ENCODE measurements at regions not wholly inside any gene's neighbourhood (a gene's known extent, or its start where the extent isn't known, plus 50 kb on each side); places are given as distances from the start of the nearest gene placed in this dataset.

DNA sequence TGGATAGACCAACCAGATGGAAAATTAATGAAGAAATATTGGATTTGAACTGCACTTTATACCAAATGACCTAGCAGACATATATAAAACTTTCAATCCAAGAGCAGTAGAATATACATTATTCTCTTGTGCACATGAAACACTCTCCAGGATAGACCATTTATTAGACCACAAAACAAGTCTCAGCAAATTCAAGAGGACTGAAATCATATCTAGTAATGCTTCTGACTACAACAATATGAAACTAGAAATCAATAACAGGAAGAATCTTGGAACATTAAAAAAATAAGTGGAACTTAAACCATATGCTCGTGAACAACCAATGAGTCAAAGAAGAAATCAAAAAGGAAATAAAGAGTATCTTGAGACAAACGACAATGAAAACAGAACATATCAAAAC is 150.0 kb upstream of the CD180 start:
- Histone ChIP-seq H3K9ac (ENCODE audit: low read depth in 1 of 2, low read length in 2 of 2) (no peak overlapping the region), H3K4me1 (ENCODE audit: control insufficient read depth in 4 of 4, insufficient read depth in 4 of 4, low read length in 3 of 4) (no peaks in the 10 kb centered on the region), H3K27ac (ENCODE audit: low read depth in 1 of 2, low read length in 2 of 2) (no peak overlapping the region), H3K36me3 (ENCODE audit: control insufficient read depth in 4 of 4, insufficient read depth in 3 of 4, low read depth in 1 of 4, low read length in 3 of 4) (no peaks in the 10 kb centered on the region), H3K9me3 (ENCODE audit: control insufficient read depth in 4 of 4, low read length in 3 of 4) (peaks cover 0 to 3% (median 0%) of the 10 kb centered on the region in 4 donors), H3K4me3 (ENCODE audit: low read depth in 1 of 3, low read length in 3 of 3) (no peak overlapping the region), H3K27me3 (ENCODE audit: control insufficient read depth in 4 of 4, insufficient read depth in 4 of 4, low read length in 3 of 4) (no peaks in the 10 kb centered on the region)
- no peak for DNase-seq (ENCODE audit: low spot score)
- TF ChIP-seq, protein P1, sequence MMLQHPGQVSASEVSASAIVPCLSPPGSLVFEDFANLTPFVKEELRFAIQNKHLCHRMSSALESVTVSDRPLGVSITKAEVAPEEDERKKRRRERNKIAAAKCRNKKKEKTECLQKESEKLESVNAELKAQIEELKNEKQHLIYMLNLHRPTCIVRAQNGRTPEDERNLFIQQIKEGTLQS (IDR thresholded peaks at IDR 0.05) = no peak
- 79% methylated on average over 2 of the region's 2 CpGs for WGBS

DNA sequence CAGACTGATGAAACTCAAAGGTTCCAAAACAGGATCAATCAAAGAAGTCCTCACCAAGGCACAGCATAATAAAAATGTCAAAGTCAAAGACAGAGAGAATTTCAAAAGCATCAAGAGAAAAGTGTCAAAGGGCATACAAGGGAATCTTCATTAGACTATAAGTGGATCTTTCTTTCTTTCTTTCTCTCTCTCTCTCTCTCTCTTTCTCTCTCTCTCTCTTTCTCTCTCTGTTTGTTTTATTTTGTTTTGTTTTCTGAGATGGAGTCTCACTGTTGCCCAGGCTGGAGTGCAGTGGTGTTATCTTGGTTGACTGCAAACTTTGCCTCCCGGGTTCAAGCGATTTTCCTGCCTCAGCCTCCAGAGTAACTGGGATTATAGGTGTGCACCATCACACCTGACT is 148.3 kb upstream of the CD180 start:
- Histone ChIP-seq H3K27ac (ENCODE audit: low read depth in 1 of 2, low read length in 2 of 2) (no peak overlapping the region), H3K27me3 (ENCODE audit: control insufficient read depth in 4 of 4, insufficient read depth in 4 of 4, low read length in 3 of 4) (no peaks in the 10 kb centered on the region), H3K9ac (ENCODE audit: low read depth in 1 of 2, low read length in 2 of 2) (no peak overlapping the region), H3K4me3 (ENCODE audit: low read depth in 1 of 3, low read length in 3 of 3) (no peak overlapping the region), H3K9me3 (ENCODE audit: control insufficient read depth in 4 of 4, low read length in 3 of 4) (peaks cover 0 to 3% (median 0%) of the 10 kb centered on the region in 4 donors), H3K36me3 (ENCODE audit: control insufficient read depth in 4 of 4, insufficient read depth in 3 of 4, low read depth in 1 of 4, low read length in 3 of 4) (no peaks in the 10 kb centered on the region), H3K4me1 (ENCODE audit: control insufficient read depth in 4 of 4, insufficient read depth in 4 of 4, low read length in 3 of 4) (no peaks in the 10 kb centered on the region)
- WGBS = 98% methylated on average over 2 of the region's 2 CpGs
- no peak for DNase-seq (ENCODE audit: low spot score)
- TF ChIP-seq FOXA1 (IDR thresholded peaks at IDR 0.05) (no peak), JUND (IDR thresholded peaks at IDR 0.05) (no peak), RXRA (IDR thresholded peaks at IDR 0.05) (no peak), HNF4A (conservative IDR thresholded peaks at IDR 0.05) (no peak), FOXA2 (IDR thresholded peaks at IDR 0.05) (no peak), TAF1 (conservative IDR thresholded peaks at IDR 0.05) (no peak), SP1 (IDR thresholded peaks at IDR 0.05) (no peak), RAD21 (IDR thresholded peaks at IDR 0.05) (no peak), HNF4G (IDR thresholded peaks at IDR 0.05) (no peak)
- TF ChIP-seq, protein P1 (IDR thresholded peaks at IDR 0.05) = no peak
- TF ChIP-seq, protein P2, sequence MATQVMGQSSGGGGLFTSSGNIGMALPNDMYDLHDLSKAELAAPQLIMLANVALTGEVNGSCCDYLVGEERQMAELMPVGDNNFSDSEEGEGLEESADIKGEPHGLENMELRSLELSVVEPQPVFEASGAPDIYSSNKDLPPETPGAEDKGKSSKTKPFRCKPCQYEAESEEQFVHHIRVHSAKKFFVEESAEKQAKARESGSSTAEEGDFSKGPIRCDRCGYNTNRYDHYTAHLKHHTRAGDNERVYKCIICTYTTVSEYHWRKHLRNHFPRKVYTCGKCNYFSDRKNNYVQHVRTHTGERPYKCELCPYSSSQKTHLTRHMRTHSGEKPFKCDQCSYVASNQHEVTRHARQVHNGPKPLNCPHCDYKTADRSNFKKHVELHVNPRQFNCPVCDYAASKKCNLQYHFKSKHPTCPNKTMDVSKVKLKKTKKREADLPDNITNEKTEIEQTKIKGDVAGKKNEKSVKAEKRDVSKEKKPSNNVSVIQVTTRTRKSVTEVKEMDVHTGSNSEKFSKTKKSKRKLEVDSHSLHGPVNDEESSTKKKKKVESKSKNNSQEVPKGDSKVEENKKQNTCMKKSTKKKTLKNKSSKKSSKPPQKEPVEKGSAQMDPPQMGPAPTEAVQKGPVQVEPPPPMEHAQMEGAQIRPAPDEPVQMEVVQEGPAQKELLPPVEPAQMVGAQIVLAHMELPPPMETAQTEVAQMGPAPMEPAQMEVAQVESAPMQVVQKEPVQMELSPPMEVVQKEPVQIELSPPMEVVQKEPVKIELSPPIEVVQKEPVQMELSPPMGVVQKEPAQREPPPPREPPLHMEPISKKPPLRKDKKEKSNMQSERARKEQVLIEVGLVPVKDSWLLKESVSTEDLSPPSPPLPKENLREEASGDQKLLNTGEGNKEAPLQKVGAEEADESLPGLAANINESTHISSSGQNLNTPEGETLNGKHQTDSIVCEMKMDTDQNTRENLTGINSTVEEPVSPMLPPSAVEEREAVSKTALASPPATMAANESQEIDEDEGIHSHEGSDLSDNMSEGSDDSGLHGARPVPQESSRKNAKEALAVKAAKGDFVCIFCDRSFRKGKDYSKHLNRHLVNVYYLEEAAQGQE (IDR thresholded peaks at IDR 0.05) = no peak
- TF ChIP-seq, protein P3, sequence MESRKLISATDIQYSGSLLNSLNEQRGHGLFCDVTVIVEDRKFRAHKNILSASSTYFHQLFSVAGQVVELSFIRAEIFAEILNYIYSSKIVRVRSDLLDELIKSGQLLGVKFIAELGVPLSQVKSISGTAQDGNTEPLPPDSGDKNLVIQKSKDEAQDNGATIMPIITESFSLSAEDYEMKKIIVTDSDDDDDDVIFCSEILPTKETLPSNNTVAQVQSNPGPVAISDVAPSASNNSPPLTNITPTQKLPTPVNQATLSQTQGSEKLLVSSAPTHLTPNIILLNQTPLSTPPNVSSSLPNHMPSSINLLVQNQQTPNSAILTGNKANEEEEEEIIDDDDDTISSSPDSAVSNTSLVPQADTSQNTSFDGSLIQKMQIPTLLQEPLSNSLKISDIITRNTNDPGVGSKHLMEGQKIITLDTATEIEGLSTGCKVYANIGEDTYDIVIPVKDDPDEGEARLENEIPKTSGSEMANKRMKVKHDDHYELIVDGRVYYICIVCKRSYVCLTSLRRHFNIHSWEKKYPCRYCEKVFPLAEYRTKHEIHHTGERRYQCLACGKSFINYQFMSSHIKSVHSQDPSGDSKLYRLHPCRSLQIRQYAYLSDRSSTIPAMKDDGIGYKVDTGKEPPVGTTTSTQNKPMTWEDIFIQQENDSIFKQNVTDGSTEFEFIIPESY (IDR thresholded peaks at IDR 0.05) = no peak
- TF ChIP-seq, protein P4, sequence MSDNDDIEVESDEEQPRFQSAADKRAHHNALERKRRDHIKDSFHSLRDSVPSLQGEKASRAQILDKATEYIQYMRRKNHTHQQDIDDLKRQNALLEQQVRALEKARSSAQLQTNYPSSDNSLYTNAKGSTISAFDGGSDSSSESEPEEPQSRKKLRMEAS (IDR thresholded peaks at IDR 0.05) = no peak

DNA sequence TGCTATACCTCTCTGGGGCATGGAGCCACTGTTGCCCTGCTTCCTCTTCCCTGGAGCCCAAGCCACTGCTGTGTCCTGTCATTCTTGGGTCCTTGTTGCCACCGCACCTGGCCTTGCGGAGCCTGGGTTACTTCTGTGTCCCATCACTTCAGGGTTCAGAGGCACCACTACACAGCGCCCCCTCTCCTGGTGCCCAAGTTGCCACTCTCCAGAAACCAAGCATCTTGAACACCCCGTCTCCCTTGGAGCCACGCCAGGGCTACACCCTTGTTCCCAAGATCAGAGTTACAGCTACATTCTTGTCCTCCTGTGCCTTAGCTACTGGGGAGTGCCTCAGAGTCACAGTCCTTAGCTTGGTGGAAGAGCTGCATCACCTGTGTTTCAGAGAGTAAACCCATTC is 147.2 kb upstream of the CD180 start:
- no peak for TF ChIP-seq FOXA2 (IDR thresholded peaks at IDR 0.05)
- TF ChIP-seq, protein P5, sequence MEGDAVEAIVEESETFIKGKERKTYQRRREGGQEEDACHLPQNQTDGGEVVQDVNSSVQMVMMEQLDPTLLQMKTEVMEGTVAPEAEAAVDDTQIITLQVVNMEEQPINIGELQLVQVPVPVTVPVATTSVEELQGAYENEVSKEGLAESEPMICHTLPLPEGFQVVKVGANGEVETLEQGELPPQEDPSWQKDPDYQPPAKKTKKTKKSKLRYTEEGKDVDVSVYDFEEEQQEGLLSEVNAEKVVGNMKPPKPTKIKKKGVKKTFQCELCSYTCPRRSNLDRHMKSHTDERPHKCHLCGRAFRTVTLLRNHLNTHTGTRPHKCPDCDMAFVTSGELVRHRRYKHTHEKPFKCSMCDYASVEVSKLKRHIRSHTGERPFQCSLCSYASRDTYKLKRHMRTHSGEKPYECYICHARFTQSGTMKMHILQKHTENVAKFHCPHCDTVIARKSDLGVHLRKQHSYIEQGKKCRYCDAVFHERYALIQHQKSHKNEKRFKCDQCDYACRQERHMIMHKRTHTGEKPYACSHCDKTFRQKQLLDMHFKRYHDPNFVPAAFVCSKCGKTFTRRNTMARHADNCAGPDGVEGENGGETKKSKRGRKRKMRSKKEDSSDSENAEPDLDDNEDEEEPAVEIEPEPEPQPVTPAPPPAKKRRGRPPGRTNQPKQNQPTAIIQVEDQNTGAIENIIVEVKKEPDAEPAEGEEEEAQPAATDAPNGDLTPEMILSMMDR (IDR thresholded peaks at IDR 0.05; ENCODE audit: low read depth, low read length, missing input control) = no peak
- TF ChIP-seq, protein P3 (IDR thresholded peaks at IDR 0.05) = no peak
- TF ChIP-seq JUND (IDR thresholded peaks at IDR 0.05) = no peak
- no peak for TF ChIP-seq HNF4A (conservative IDR thresholded peaks at IDR 0.05)
- no peak for TF ChIP-seq SP1 (IDR thresholded peaks at IDR 0.05)
- TF ChIP-seq FOXA1 (IDR thresholded peaks at IDR 0.05) = no peak
- TF ChIP-seq, protein P4 (IDR thresholded peaks at IDR 0.05) = no peak
- no peak for TF ChIP-seq TAF1 (conservative IDR thresholded peaks at IDR 0.05)
- no peak for TF ChIP-seq EGR1 (IDR thresholded peaks at IDR 0.05; ENCODE audit: low read depth in 2 of 2)
- TF ChIP-seq NR2F2 (IDR thresholded peaks at IDR 0.05) = no peak
- H3K4me3 ChIP-seq (ENCODE audit: low read depth in 1 of 3, low read length in 3 of 3) = no peak overlapping the region
- H3K9ac ChIP-seq (ENCODE audit: low read depth in 1 of 2, low read length in 2 of 2) = no peak overlapping the region
- H3K4me1 ChIP-seq (ENCODE audit: control insufficient read depth in 4 of 4, insufficient read depth in 4 of 4, low read length in 3 of 4) = no peaks in the 10 kb centered on the region
- no peaks in the 10 kb centered on the region for H3K36me3 ChIP-seq (ENCODE audit: control insufficient read depth in 4 of 4, insufficient read depth in 3 of 4, low read depth in 1 of 4, low read length in 3 of 4)
- peaks cover 0 to 3% (median 0%) of the 10 kb centered on the region in 4 donors for H3K9me3 ChIP-seq (ENCODE audit: control insufficient read depth in 4 of 4, low read length in 3 of 4)
- DNase-seq (ENCODE audit: low spot score) = no peak
- 96% methylated on average over 5 of the region's 5 CpGs for WGBS
- no peaks in the 10 kb centered on the region for H3K27me3 ChIP-seq (ENCODE audit: control insufficient read depth in 4 of 4, insufficient read depth in 4 of 4, low read length in 3 of 4)
- no peak overlapping the region for H3K27ac ChIP-seq (ENCODE audit: low read depth in 1 of 2, low read length in 2 of 2)

Measured in liver (tissue), 8 donors.